ENCODE measurements at regions not wholly inside any gene's neighbourhood (a gene's known extent, or its start where the extent isn't known, plus 50 kb on each side); places are given as distances from the start of the nearest gene placed in this dataset.

GRCh38 chr11:19409307-19409706 lies 168.6 kb upstream of the E2F8 start (continued):
- TF ChIP-seq POU6F1 (CRISPR knock-in tag; IDR thresholded peaks at IDR 0.05; ENCODE audit: borderline replicate concordance, low read depth) (no peak), TSHZ2 (CRISPR knock-in tag; IDR thresholded peaks at IDR 0.05) (no peak), OSR1 (CRISPR knock-in tag; IDR thresholded peaks at IDR 0.05) (no peak), BACH2 (CRISPR knock-in tag; IDR thresholded peaks at IDR 0.05; ENCODE audit: borderline replicate concordance) (no peak), ZNF8 (CRISPR knock-in tag; IDR thresholded peaks at IDR 0.05) (no peak), ZFP3 (CRISPR knock-in tag; IDR thresholded peaks at IDR 0.05) (no peak), CREB5 (CRISPR knock-in tag; IDR thresholded peaks at IDR 0.05; ENCODE audit: low read depth) (no peak), PATZ1 (CRISPR knock-in tag; IDR thresholded peaks at IDR 0.05; ENCODE audit: borderline replicate concordance) (no peak)

GRCh38 chr11:19407677-19408270 lies 167.0 kb upstream of the E2F8 start:
- TF ChIP-seq TCF4 (CRISPR knock-in tag; IDR thresholded peaks at IDR 0.05; ENCODE audit: borderline replicate concordance) (no peak), POU6F1 (CRISPR knock-in tag; IDR thresholded peaks at IDR 0.05; ENCODE audit: borderline replicate concordance, low read depth) (no peak), SNAI2 (CRISPR knock-in tag; IDR thresholded peaks at IDR 0.05) (no peak), PPARA (CRISPR knock-in tag; IDR thresholded peaks at IDR 0.05; ENCODE audit: borderline replicate concordance) (no peak), CSRNP3 (CRISPR knock-in tag; IDR thresholded peaks at IDR 0.05) (no peak), OSR1 (CRISPR knock-in tag; IDR thresholded peaks at IDR 0.05) (no peak), ZFP3 (CRISPR knock-in tag; IDR thresholded peaks at IDR 0.05) (no peak), CREB5 (CRISPR knock-in tag; IDR thresholded peaks at IDR 0.05; ENCODE audit: low read depth) (no peak), ZNF565 (CRISPR knock-in tag; conservative IDR thresholded peaks at IDR 0.05; ENCODE audit: low read depth) (no peak), TOX (CRISPR knock-in tag; IDR thresholded peaks at IDR 0.05; ENCODE audit: borderline replicate concordance) (no peak), ZFP30 (CRISPR knock-in tag; IDR thresholded peaks at IDR 0.05) (no peak), RARB (CRISPR knock-in tag; IDR thresholded peaks at IDR 0.05) (no peak), GLIS3 (CRISPR knock-in tag; IDR thresholded peaks at IDR 0.05) (no peak)
- ATAC-seq, result no peak
